ENCODE measurements at regions not wholly inside any gene's neighbourhood (a gene's known extent, or its start where the extent isn't known, plus 50 kb on each side); places are given as distances from the start of the nearest gene placed in this dataset.

DNA sequence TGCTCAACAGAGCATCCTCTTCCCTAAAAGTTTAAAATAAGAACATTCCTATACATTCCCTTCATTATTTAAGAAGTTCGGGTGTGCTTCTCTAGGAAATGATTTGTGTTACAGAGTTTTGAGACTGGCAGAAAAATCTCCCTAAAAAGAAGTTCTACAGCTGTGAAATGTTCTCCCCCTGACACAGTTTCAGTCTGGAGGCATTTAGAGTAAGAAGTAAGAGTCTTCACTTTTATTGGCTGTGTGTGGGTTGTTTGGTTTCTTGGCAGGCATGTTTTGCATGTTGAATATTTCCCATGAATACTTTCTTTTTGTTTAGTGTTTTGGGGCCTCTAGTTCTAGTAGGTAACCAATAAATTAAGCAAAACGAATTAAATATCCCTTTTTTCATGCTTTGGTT lies 195.9 kb downstream of the TENT5A start:
- TF ChIP-seq CTCF (conservative IDR thresholded peaks at IDR 0.05; ENCODE audit: low read length), result no peak
- no peak for TF ChIP-seq EZH2phosphoT487 (IDR thresholded peaks at IDR 0.05; ENCODE audit: borderline replicate concordance, low read depth, low read length)
